ENCODE measurements at regions not wholly inside any gene's neighbourhood (a gene's known extent, or its start where the extent isn't known, plus 50 kb on each side); places are given as distances from the start of the nearest gene placed in this dataset.

- no peak for DNase-seq (ENCODE audit: low read depth, low spot score)
- H3K27ac ChIP-seq, result no peak overlapping the region
These were observed 313.7 kb upstream of the CADM1 start for GRCh38 chr11:115817844-115818468.

GRCh38 chr11:115808351-115808940 is 304.2 kb upstream of the CADM1 start:
- H3K27ac ChIP-seq, result no peak overlapping the region
- DNase-seq (ENCODE audit: low read depth, low spot score), result no peak

- no peak overlapping the region for H3K27ac ChIP-seq
- DNase-seq (ENCODE audit: low read depth, low spot score), result no peak
These were observed 301.8 kb upstream of the CADM1 start for GRCh38 chr11:115806056-115806455.

- no peak overlapping the region for H3K27ac ChIP-seq
- no peak for DNase-seq (ENCODE audit: low read depth, low spot score)
These were observed 299.0 kb upstream of the CADM1 start for GRCh38 chr11:115803073-115803740.

GRCh38 chr11:115802641-115803040 is 298.4 kb upstream of the CADM1 start:
- DNase-seq (ENCODE audit: low read depth, low spot score), result no peak
- H3K27ac ChIP-seq, result no peak overlapping the region

GRCh38 chr11:115792903-115793302 is 288.7 kb upstream of the CADM1 start:
- no peak overlapping the region for H3K27ac ChIP-seq
- no peak for DNase-seq (ENCODE audit: low read depth, low spot score)

- H3K27ac ChIP-seq, result no peak overlapping the region
- no peak for DNase-seq (ENCODE audit: low read depth, low spot score)
These were observed 283.1 kb upstream of the CADM1 start for GRCh38 chr11:115787302-115787701.

GRCh38 chr11:115784796-115785521 is 280.7 kb upstream of the CADM1 start:
- no peak overlapping the region for H3K27ac ChIP-seq
- DNase-seq (ENCODE audit: low read depth, low spot score), result no peak

- no peak overlapping the region for H3K27ac ChIP-seq
- DNase-seq (ENCODE audit: low read depth, low spot score), result no peak
These were observed 276.6 kb upstream of the CADM1 start for GRCh38 chr11:115780646-115781362.

GRCh38 chr11:115778928-115779650 is 274.9 kb upstream of the CADM1 start:
- DNase-seq (ENCODE audit: low read depth, low spot score), result no peak
- no peak overlapping the region for H3K27ac ChIP-seq

GRCh38 chr11:115776916-115777315 is 272.7 kb upstream of the CADM1 start:
- no peak overlapping the region for H3K27ac ChIP-seq
- no peak for DNase-seq (ENCODE audit: low read depth, low spot score)

GRCh38 chr11:115775846-115776245 is 271.6 kb upstream of the CADM1 start:
- DNase-seq (ENCODE audit: low read depth, low spot score), result no peak
- H3K27ac ChIP-seq, result no peak overlapping the region

- DNase-seq (ENCODE audit: low read depth, low spot score), result no peak
These were observed 270.5 kb upstream of the CADM1 start for GRCh38 chr11:115774756-115775155.

GRCh38 chr11:115769891-115770290 is 265.7 kb upstream of the CADM1 start:
- H3K27ac ChIP-seq, result no peak overlapping the region
- no peak for DNase-seq (ENCODE audit: low read depth, low spot score)

More at GRCh38 chr11:115774756-115775155, 270.5 kb upstream of the CADM1 start:
- no peak overlapping the region for H3K27ac ChIP-seq

GRCh38 chr11:115767883-115768282 is 263.7 kb upstream of the CADM1 start:
- no peak for DNase-seq (ENCODE audit: low read depth, low spot score)
- no peak overlapping the region for H3K27ac ChIP-seq

- H3K27ac ChIP-seq, result no peak overlapping the region
- DNase-seq (ENCODE audit: low read depth, low spot score), result no peak
These were observed 263.0 kb upstream of the CADM1 start for GRCh38 chr11:115767047-115767802.

GRCh38 chr11:115766561-115766960 is 262.3 kb upstream of the CADM1 start:
- peak overlapping the region; percentile 79 for H3K27ac ChIP-seq
- DNase-seq (ENCODE audit: low read depth, low spot score), result no peak

GRCh38 chr11:115765803-115766239 is 261.6 kb upstream of the CADM1 start:
- peak overlapping the region; percentile 79 for H3K27ac ChIP-seq
- DNase-seq (ENCODE audit: low read depth, low spot score), result peak; percentile 20

GRCh38 chr11:115764176-115764575 is 260.0 kb upstream of the CADM1 start:
- DNase-seq (ENCODE audit: low read depth, low spot score), result no peak
- H3K27ac ChIP-seq, result no peak overlapping the region
